WERI-Rb-1 (cell line): ENCODE measurements at regions not wholly inside any gene's neighbourhood (a gene's known extent, or its start where the extent isn't known, plus 50 kb on each side); places are given as distances from the start of the nearest gene placed in this dataset.
A peak's percentile ranks its signal among the peaks of the same experiment; 100 is the strongest.

Source experiments
- DNase-seq: peaks from one replicate; pipeline ENCODE4 v3.0.0-alpha.2; 2020
- H3K27ac ChIP-seq: fragments of 250-450 bp; sonication (Bioruptor Pico); 2 replicates; pipeline ENCODE4 v1.5.1; 2020; ENCODE audit warnings: mild to moderate bottlenecking, moderate library complexity
- H3K27me3 ChIP-seq: fragments of 250-450 bp; sonication (Bioruptor Pico); 2 replicates; pipeline ENCODE4 v1.5.1; 2021; ENCODE audit warnings: mild to moderate bottlenecking, low read depth, moderate library complexity; ENCODE audit not compliant: insufficient read depth, severe bottlenecking
- H3K36me3 ChIP-seq: fragments of 250-450 bp; sonication (Bioruptor Pico); 2 replicates; pipeline ENCODE4 v1.5.1; 2020; ENCODE audit warnings: mild to moderate bottlenecking, moderate library complexity
- H3K4me3 ChIP-seq: 2 replicates; pipeline ENCODE4 v1.5.1; 2011; ENCODE audit warnings: low read depth, mild to moderate bottlenecking, control low read depth, low read length
- H3K9me3 ChIP-seq: fragments of 250-450 bp; sonication (Bioruptor Pico); 2 replicates; pipeline ENCODE4 v1.5.1; 2021; ENCODE audit warnings: mild to moderate bottlenecking, moderate library complexity; ENCODE audit not compliant: severe bottlenecking
- TF ChIP-seq, protein P1 (sequence below): IDR thresholded peaks from 2 replicates; pipeline ENCODE4 v1.5.1; 2011; ENCODE audit warnings: low read depth, mild to moderate bottlenecking, control low read depth, inconsistent platforms, low read length

DNA sequence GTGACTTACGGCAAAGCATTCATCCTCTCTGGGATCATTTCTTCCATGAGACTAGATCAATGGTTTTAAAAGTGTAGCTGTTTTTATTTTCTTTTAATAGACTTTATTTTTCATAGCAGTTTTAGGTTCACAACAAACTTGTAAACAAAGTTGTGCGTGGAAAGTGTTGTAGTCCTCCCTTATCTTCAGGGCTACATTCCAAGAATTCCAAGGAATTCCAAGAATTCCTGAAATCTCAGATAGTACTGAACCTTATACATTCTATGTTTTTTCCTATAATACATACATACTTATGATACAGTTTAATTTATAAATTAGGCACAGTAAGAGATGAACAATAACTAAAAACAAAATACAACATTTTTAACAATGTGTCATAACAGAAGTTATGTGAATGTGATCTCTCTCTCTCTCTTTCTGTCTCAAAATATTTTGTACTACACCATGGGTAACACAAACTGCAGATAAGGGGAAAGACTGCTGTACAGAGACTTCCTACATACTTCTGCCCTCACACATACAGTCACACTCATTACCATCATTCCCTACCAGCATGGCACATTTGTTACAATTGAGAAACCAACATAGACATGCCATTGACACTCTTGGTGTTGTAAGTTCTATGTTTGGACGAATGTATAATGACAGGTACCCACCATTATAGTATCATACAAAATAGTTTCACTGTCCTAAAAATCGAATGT is 1933.2 kb upstream of the WWC1 start:
- DNase-seq: no peak
- Histone ChIP-seq H3K27me3 (no peaks in the 10 kb centered on the region), H3K27ac (no peak overlapping the region), H3K9me3 (peaks cover 4% of the 10 kb centered on the region), H3K36me3 (no peaks in the 10 kb centered on the region), H3K4me3 (no peak overlapping the region)
- TF ChIP-seq, protein P1, sequence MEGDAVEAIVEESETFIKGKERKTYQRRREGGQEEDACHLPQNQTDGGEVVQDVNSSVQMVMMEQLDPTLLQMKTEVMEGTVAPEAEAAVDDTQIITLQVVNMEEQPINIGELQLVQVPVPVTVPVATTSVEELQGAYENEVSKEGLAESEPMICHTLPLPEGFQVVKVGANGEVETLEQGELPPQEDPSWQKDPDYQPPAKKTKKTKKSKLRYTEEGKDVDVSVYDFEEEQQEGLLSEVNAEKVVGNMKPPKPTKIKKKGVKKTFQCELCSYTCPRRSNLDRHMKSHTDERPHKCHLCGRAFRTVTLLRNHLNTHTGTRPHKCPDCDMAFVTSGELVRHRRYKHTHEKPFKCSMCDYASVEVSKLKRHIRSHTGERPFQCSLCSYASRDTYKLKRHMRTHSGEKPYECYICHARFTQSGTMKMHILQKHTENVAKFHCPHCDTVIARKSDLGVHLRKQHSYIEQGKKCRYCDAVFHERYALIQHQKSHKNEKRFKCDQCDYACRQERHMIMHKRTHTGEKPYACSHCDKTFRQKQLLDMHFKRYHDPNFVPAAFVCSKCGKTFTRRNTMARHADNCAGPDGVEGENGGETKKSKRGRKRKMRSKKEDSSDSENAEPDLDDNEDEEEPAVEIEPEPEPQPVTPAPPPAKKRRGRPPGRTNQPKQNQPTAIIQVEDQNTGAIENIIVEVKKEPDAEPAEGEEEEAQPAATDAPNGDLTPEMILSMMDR: no peak

DNA sequence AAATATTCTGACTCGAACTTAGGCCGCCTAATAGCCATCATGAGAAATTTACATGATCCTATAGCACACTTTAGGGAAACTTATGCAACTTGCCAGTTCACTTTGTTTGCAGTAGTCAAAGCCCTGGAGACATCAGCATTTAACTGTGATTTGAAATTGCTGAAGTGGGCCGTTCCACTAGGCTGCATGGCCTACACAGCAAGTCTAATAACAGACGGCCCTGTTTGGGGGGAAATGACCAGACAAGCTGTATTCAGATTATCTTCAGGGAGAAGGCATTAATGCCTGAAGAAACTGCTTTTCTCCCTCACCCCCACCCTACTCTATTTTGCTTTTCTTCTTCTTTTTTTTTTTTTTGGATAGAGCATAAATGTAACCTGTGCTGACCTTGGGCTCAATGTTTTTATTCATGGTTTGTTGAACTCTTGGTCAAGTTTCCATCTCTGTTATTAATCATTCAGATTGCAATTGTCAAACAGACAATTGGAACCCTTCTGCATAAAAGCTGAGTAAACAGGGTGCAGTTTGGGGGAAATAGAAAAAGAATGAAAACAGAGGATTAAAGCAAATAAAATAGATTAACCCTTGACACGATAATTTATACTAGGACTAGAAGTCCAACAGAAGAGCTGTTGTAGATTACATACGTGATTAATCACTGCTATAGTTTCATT is 1928.2 kb upstream of the WWC1 start:
- Histone ChIP-seq H3K36me3 (no peaks in the 10 kb centered on the region), H3K4me3 (no peak overlapping the region), H3K27ac (no peak overlapping the region), H3K9me3 (peaks cover 4% of the 10 kb centered on the region), H3K27me3 (no peaks in the 10 kb centered on the region)
- DNase-seq: no peak
- TF ChIP-seq, protein P1: no peak

DNA sequence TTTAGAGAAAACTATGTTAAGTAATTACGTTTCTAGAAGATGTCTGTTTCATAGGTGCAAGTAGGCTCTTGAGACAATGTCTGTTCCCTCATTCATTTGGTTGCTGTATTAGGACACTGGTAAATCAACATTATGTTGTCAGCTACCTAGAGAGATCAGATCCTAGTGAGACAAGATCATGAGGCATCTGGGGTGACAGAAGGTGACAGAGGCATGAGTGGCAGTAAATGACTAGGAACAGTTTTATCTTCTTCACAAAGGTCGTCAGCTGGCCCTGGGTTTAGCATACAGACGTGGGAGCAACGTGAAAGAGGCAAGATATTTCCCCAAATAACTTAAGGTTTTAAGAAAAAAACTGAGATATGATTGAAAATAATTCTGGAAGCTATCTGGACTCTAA is 1926.3 kb upstream of the WWC1 start:
- TF ChIP-seq, protein P1: no peak
- no peaks in the 10 kb centered on the region for H3K27me3 ChIP-seq
- peaks cover 4% of the 10 kb centered on the region for H3K9me3 ChIP-seq
- H3K27ac ChIP-seq: no peak overlapping the region
- no peak overlapping the region for H3K4me3 ChIP-seq
- H3K36me3 ChIP-seq: no peaks in the 10 kb centered on the region
- DNase-seq: peak; percentile 55

DNA sequence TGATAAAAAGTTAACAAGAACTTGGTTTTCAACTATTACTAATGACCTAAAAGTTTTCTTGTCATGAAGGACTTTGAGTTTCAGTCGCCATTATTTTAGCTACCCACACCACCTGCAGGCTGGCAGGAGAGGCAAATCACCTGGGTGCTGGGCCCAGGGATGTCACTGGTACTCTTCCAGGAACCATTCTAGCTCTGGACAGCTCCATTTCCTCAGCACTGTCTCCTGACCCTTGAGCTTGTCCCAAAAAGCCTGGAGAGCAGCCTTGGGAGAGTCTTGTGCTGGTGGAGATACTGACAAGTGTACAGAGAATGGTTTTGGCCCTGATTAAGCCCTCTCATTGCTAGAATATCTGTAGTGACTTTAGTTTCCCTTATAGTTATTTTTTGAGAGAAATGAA is 1924.1 kb upstream of the WWC1 start:
- no peaks in the 10 kb centered on the region for H3K36me3 ChIP-seq
- TF ChIP-seq, protein P1: no peak
- H3K27ac ChIP-seq: no peak overlapping the region
- no peaks in the 10 kb centered on the region for H3K27me3 ChIP-seq
- H3K9me3 ChIP-seq: peaks cover 2% of the 10 kb centered on the region
- no peak overlapping the region for H3K4me3 ChIP-seq
- no peak for DNase-seq

DNA sequence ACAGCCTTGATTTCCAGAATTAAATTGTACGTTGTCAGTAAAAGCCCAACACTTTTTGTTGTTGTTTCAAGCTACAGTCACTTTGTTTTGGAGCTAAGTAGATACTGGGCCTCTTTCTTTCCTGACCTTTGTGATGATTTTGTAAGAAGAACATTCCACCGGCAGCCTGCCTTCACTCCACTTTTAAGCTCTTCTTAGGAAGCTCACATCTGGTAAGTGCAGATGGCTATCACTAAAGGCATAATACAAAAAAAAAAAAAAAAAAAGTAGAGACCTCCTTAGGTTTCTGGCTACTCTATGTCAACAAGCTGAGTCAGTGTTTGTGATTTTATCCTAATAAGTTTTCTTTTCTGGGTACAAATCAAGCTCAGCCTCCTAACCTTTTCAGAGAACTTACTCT is 1922.1 kb upstream of the WWC1 start:
- Histone ChIP-seq H3K9me3 (no peaks in the 10 kb centered on the region), H3K36me3 (no peaks in the 10 kb centered on the region), H3K27me3 (no peaks in the 10 kb centered on the region), H3K27ac (no peak overlapping the region), H3K4me3 (no peak overlapping the region)
- TF ChIP-seq, protein P1: no peak
- no peak for DNase-seq
